ENCODE measurements at regions not wholly inside any gene's neighbourhood (a gene's known extent, or its start where the extent isn't known, plus 50 kb on each side); places are given as distances from the start of the nearest gene placed in this dataset.

DNA sequence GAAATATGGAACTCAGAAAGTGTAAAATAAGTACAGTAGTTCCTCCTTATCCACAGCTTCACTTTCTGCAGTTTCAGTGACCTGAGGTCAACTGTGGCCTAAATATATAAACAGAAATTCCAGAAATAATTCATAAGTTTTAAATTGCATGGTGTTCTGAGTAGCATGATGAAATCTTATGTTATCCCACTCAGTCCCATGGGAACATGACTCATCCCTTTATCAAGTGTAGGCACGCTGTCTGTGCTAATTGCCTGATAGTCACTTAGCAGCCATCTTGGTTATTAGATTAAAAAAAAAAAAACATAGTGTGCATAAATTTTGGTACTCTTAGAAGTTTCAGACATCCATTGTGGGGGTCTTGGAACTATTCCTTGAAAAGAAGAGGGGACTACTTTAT, 983.4 kb upstream of the ADGRL3 start:
- no peak for DNase-seq

- no peak for DNase-seq
These were observed 978.3 kb upstream of the ADGRL3 start for GRCh38 chr4:60221866-60222265.

DNA sequence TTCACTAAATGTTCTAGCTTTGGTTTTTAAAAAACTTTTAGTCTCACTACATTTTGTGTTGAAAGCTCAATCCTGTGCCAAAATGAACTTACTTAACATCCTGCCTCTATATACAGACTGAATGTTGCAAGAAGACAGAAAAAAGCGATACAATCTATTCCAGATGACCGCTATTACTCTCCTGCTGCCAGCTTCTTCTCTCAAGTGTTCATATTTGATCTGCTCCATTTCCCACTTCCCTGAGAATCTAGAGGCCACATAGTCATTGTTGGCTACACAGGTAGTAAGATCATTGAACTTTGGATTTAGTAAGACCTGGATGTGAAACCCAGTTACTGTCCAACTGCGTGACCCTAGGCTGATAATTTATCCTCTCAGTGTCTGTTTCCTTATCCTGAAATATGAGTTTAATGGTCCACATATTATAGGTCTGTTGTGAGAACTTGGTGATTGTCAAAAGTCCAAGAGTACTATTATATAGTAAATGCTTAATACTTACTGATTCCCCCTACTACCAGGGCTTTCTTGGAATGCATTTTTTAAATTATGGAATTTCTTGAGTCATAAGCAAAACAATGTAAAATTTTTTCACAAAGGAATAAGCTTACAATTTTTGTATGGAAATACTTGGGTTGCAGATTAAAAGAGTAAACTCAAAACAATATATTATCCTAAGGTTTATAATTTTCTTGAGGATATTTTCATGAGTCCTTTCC, 976.8 kb upstream of the ADGRL3 start:
- DNase-seq: no peak

DNA sequence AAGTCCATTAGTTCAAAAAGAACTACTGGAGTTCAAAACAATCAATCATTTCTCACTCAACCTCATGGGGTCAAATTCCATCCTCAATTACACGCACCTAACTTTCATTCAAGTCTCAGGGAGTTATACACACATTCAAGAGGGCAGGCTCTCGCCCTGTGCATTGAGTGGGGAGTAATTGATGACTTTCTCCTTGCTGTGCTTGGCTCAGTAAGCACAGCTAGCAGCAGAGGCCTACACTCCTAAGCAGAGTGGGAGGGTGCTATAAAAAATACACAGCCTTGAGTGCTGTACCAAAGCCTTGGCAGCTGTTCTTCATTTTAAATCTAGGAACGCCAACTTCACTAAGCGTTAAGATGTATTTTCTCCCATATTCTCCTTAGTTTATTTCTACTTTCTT, 958.3 kb upstream of the ADGRL3 start:
- no peak for DNase-seq

GRCh38 chr4:60249784-60250183, 950.3 kb upstream of the ADGRL3 start:
- no peak for DNase-seq

- no peak for DNase-seq
These were observed 949.5 kb upstream of the ADGRL3 start for GRCh38 chr4:60250657-60251056.

DNA sequence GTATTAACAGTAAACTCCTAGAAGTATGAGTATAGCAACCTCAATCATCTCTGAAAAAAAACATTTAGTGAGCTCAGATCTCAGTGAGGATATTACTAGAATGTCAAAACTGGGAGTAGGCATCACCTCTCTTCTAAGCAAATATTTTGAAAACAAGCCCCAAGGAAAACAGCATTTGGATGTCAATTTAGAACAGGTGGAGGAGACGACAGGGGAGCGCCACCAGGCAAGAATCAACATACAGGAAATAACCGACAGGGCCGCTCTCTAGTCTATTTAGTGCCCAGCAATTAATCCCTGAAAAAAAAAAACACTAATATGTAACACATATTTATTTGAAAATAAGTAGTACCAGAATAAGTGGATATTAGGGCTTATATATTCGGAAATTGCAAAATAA, 940.3 kb upstream of the ADGRL3 start:
- DNase-seq: no peak

- DNase-seq: no peak
These were observed 933.6 kb upstream of the ADGRL3 start for GRCh38 chr4:60266505-60266904.

DNA sequence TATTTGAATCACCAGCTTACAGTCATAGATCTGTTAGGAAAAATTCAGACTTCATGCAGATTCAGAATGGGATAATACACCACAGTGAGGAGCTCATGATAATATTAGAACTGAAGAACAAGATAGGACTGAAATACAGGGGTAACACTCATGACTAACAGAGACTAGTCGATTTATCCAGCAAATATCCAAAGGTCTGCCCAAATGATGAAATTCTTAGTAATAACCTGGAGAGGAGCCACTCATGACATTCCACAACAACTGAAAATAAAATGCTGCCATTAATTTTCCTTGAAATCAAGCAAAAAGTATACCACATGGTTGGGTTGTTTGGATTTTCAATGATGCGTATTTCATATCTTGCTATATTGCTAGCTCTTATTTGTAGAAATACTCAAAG, 903.7 kb upstream of the ADGRL3 start:
- DNase-seq: no peak

GRCh38 chr4:60313611-60314178, 886.4 kb upstream of the ADGRL3 start:
- DNase-seq: no peak

DNA sequence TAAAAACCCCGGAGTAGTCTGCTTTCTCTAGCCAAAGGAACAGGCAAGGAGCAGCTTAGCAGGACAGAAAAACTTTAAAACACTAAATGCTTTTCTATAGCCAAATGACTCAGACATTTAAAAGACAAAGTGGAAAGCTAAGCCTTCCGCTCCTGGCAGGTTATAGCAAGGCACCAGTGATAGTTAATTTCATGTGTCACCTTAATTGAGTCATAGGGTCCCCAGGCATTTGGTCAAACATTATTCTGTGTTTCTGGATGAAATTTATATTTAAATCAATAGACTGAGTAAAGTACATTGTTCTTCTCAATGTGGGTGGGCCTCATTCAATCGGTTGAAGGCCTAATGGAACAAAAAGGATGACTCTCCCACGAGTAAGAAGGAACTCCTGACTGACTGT, 885.7 kb upstream of the ADGRL3 start:
- DNase-seq: no peak

DNA sequence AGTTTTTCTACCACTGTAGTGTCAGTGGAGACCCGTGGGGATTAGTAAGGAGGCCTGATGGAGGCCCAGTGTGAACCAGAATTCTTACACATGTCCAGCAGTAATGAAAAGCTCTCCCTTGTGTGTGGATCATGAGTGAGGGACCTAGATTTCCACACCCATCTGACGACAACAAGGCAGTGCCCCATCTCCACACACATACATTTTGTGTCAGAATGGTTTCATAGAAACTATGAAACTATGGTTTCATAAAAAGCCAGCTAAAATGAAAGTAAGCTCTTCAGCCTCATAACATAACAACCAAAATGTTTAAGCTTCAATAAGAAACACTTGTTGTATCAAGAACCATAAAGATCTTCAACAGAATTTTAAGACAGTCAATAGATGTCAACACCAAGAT, 884.5 kb upstream of the ADGRL3 start:
- DNase-seq: no peak

DNA sequence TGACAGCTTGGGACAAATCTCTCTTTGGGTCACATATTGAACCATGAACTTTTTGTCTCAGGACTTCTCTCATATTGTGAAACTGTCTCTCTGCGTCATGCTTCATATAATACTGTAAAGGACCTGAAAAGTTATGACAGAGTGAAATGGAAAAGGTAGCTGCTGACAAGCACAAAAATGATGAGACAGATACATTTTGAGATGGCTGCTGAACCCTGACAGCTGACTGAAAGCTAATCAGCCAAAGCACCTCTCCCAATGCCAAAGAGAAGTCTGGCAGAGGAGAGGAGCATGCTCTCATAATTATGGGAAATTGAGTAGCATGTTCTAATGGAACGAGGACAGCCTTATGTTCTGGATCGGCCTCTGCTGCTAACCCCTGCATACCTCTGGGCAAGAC, 873.4 kb upstream of the ADGRL3 start:
- no peak for DNase-seq

DNA sequence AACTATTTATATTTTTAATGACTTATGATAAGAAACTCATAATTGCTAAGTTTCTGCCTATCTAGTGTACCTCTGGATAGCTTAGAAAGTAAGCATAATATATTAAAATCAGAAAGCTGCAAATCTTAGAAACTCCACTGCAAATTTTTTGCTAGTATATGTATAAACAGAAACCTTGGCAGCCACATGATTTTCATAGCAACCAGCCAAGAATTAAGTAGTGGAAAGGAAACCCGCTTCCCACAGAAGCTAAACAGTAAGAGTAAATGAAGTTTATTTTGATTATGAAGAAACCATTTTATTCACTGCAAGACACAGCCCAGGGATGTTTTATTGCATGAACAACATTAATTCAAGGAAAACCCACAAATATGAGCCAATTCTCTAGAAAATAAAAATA, 872.5 kb upstream of the ADGRL3 start:
- DNase-seq: no peak

GRCh38 chr4:60344908-60345307, 855.2 kb upstream of the ADGRL3 start:
- no peak for DNase-seq

DNA sequence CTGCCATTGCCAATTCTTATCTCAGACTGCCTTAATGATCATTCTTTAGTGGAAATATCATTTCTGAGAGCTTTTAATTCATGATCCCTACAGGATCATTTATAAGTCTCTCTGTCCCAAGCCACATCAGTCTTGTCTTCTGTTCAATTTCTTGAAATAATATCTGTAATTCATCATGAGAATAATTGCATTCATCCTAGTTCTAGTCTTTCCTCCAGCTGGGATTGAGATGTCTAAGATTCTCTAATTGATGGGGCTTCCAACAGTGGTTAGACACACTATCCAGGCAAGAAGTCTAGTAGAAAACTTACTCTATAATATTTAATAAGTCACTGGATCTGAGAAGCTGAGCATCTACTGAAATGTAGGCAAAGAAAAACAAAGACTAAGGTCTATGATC, 854.7 kb upstream of the ADGRL3 start:
- DNase-seq: no peak

DNA sequence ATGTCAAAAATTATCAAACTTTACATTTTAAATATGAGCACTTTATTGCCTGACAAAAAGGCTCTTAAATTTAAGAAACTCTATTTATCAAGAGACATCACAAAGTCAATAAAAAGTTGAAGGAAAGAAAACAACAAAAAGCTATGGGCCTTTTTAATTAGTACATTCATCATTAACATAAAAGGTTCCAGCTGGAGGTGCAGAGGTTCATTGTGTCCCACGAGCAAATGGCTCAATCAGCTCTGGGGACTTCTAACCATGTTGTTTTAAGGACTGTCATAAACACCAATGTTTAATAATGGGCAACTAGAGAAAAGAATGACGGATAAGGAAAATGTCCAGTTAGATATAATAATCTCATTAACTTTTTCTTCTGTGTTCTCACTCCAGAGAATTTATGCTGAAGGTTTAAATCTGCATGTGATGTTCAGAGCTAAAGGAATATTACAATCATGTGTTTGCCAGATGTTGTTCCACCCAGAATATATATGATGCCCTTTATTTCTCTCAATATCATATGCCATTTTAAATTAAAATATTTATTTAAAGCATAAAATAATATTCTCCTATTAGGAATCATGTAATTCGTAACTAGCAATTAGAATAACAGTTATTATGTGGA, 840.3 kb upstream of the ADGRL3 start:
- no peak for DNase-seq

- no peak for DNase-seq
These were observed 835.0 kb upstream of the ADGRL3 start for GRCh38 chr4:60365176-60365575.

GRCh38 chr4:60366661-60367060, 833.5 kb upstream of the ADGRL3 start:
- no peak for DNase-seq

- DNase-seq: no peak
These were observed 831.1 kb upstream of the ADGRL3 start for GRCh38 chr4:60368986-60369385.

DNA sequence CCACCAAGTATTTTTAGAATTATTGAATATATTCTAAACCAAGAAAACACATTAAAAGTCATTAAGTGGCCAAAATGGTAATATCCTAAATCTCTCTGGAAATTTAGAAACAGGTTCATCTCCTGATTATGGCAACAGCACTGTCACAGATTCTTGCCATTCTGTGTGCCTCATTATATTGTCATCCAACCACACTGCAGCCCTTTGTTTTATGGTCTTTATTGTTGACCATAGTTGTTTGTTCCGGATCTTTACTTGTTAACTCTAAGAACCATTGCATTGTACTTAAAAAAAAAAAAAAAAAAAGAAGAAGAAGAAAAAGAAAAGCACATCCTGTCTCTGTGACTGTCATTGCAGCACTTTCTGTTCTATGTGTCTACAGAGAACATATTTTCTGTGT, 822.1 kb upstream of the ADGRL3 start:
- no peak for DNase-seq

- DNase-seq: no peak
These were observed 815.6 kb upstream of the ADGRL3 start for GRCh38 chr4:60384516-60384915.

- DNase-seq: no peak
These were observed 810.5 kb upstream of the ADGRL3 start for GRCh38 chr4:60389633-60390032.

- DNase-seq: no peak
These were observed 803.6 kb upstream of the ADGRL3 start for GRCh38 chr4:60396341-60397049.

Measured in SW 1271 (cell line).